GM19023 (cell line): ENCODE measurements at regions not wholly inside any gene's neighbourhood (a gene's known extent, or its start where the extent isn't known, plus 50 kb on each side); places are given as distances from the start of the nearest gene placed in this dataset.
A peak's percentile ranks its signal among the peaks of the same experiment; 100 is the strongest.
"Not testable (repeated sequence)": the region's sequence is repeated elsewhere in the genome, so short reads cannot be mapped to it uniquely, and the experiment has no call there.

Experiments used
- ATAC-seq: cut with Tn5 transposase; IDR thresholded peaks from one replicate; pipeline ENCODE4 v1.9.1; 2021; ENCODE audit warnings: mild to moderate bottlenecking, moderate library complexity; ENCODE audit not compliant: unreplicated experiment

GRCh38 chr12:127158385-127159061 is 1108.4 kb upstream of the TMEM132C start:
- no peak for ATAC-seq

- ATAC-seq = no peak
Measured at GRCh38 chr12:127161466-127161865, 1105.5 kb upstream of the TMEM132C start.

GRCh38 chr12:127162307-127162706 is 1104.7 kb upstream of the TMEM132C start:
- no peak for ATAC-seq

- ATAC-seq = peak; percentile 51
Measured at GRCh38 chr12:127162902-127163301, 1104.1 kb upstream of the TMEM132C start.

- peak; percentile 53 for ATAC-seq
Measured at GRCh38 chr12:127165567-127166392, 1101.2 kb upstream of the TMEM132C start.

GRCh38 chr12:127169321-127170181 is 1097.4 kb upstream of the TMEM132C start:
- no peak for ATAC-seq

GRCh38 chr12:127170226-127171180 is 1096.5 kb upstream of the TMEM132C start:
- no peak for ATAC-seq

- ATAC-seq = no peak
Measured at GRCh38 chr12:127172861-127173260, 1094.1 kb upstream of the TMEM132C start.

GRCh38 chr12:127173971-127174370 is 1093.0 kb upstream of the TMEM132C start:
- not testable (repeated sequence) for ATAC-seq

- no peak for ATAC-seq
Measured at GRCh38 chr12:127174881-127175280, 1092.1 kb upstream of the TMEM132C start.

GRCh38 chr12:127175361-127175760 is 1091.6 kb upstream of the TMEM132C start:
- no peak for ATAC-seq

GRCh38 chr12:127176804-127177203 is 1090.2 kb upstream of the TMEM132C start:
- no peak for ATAC-seq

GRCh38 chr12:127178052-127178451 is 1088.9 kb upstream of the TMEM132C start:
- no peak for ATAC-seq

GRCh38 chr12:127178463-127178862 is 1088.5 kb upstream of the TMEM132C start:
- ATAC-seq = no peak

- ATAC-seq = no peak
Measured at GRCh38 chr12:127179176-127179575, 1087.8 kb upstream of the TMEM132C start.

GRCh38 chr12:127182018-127182417 is 1085.0 kb upstream of the TMEM132C start:
- ATAC-seq = no peak

GRCh38 chr12:127189992-127190391 is 1077.0 kb upstream of the TMEM132C start:
- no peak for ATAC-seq

GRCh38 chr12:127191129-127191528 is 1075.8 kb upstream of the TMEM132C start:
- ATAC-seq = no peak

GRCh38 chr12:127192391-127192790 is 1074.6 kb upstream of the TMEM132C start:
- no peak for ATAC-seq

GRCh38 chr12:127193341-127193740 is 1073.6 kb upstream of the TMEM132C start:
- no peak for ATAC-seq
